NCI-H1436 treated with DMSO at 0.1 percent for 48 hours (cell line): ENCODE measurements at regions not wholly inside any gene's neighbourhood (a gene's known extent, or its start where the extent isn't known, plus 50 kb on each side); places are given as distances from the start of the nearest gene placed in this dataset.
"Not testable (repeated sequence)": the region's sequence is repeated elsewhere in the genome, so short reads cannot be mapped to it uniquely, and the experiment has no call there.

ENCODE experiments used
- DNase-seq: peaks from one replicate; lab custom pipeline; 2025; lab: John Stamatoyannopoulos, UW

DNA sequence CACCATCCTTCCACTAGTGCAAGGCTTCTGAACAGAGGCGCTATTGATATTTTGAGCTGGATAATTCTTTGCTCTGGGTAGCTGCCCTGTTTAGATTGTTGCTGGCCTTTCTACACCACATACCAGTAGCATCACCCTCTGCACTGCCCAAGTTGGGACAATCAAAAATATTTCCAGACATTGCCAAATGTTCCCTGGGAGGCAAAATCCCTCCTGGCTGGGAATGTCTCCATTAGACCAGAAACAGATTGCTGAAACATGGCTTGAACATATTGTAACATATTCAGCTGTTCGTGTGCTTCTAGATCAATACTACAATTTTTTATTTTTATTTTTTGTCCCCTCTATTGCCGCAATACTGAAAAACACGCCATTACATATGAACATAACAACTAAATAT lies 174.6 kb downstream of the ABCA8 start:
- no peak for DNase-seq

- no peak for DNase-seq
Measured at GRCh38 chr17:68778726-68779125, 176.5 kb downstream of the ABCA8 start.

- DNase-seq, result peak; percentile 29
Measured at GRCh38 chr17:68777856-68778694, 176.9 kb upstream of the FAM20A start.

- no peak for DNase-seq
Measured at GRCh38 chr17:68777243-68777855, 176.2 kb upstream of the FAM20A start.

DNA sequence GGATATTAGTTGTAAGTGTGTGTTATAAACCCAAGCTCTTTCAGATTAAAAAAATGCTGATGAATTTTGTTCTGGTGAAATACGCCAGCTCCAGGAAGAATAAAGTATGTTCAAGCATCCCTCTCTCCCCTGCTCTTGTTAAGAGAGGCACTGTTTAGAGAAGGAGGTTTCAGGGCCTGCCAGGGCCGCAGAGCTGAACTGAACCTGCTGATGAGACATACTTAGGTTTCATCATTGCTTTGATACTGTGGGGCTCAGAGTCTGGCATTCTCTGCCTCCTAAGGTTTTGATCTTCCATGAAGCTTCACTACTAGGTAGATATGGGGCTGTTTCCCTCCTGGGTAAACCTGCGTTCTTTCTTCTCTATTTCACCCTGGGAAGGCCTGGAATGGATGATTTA lies 175.3 kb upstream of the FAM20A start:
- no peak for DNase-seq

DNA sequence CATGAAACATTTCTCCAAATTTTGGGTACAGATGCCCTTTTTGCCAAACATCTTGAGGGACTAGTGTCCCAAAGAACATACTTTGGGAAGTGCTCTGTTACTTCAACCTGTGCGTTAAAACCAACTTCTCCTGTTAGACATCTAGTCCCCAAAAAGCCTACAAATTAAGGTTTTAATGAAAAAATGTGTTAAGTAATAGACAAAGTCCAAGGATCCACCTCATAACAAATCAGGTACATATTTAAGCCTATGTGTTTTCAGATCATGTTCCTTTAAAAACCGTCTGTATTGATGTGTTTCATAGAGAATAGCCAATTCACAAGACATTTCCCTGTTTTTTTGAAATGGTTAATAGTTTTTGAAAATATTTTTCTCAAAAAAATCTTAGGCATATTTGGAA lies 174.8 kb upstream of the FAM20A start:
- no peak for DNase-seq

DNA sequence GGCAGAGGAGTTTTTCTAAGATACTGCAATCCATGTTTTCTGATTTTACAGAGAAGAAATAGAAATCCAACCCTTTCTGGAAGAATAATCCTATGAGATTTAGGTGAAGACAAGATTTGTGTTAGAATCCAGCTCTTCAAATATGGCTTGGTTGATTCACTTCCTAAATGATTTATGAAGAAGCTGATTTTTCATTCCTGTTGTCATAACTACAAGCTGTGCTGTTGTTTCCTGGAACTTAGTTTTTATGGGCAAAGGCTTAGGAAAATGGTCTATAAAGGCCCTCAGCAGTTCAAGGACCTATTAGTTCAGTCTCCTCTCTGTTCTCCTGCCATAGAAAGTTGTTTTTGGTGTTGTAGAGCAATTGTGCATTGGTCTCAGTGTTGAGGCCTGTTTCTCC lies 174.2 kb upstream of the FAM20A start:
- DNase-seq, result no peak

GRCh38 chr17:68771867-68772515 lies 170.8 kb upstream of the FAM20A start:
- no peak for DNase-seq

DNA sequence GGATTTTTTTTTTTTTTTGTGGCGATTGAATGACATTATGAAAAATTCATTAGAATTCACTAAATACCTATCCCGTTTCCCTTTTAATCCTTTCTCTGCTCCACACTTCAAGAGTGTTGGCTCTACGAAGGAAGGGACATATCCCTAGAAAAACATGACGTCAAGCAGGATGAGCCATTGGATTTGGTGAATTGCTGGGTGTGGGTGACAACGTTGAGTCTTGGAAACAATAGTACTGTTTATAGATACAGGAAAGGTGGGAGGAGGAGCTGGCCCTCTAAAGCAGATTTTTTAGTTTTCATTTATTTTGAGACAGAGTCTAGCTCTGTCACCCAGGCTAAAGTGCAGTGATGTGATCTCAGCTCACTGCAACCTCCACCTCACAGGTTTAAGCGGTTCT lies 167.6 kb upstream of the FAM20A start:
- DNase-seq, result no peak

- no peak for DNase-seq
Measured at GRCh38 chr17:68766640-68767039, 165.5 kb upstream of the FAM20A start.

DNA sequence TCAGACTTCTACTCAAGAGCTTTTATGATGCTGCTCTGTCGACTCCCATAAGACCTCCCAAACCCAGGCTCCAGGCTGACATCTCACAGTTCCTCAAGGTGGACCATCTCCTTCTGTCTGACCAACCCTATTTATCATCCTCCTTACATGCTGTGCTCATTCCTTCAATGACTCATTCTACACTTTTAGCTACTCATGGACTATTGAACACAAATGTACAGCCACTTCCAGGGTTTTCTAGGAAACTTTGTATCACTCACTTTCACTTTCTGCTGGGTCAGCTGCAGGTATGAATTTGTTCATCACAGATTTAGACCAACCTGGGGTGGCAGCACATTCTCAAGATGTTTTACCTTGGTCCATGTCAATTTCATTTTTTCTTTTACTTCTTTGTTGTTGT lies 162.4 kb upstream of the FAM20A start:
- no peak for DNase-seq

DNA sequence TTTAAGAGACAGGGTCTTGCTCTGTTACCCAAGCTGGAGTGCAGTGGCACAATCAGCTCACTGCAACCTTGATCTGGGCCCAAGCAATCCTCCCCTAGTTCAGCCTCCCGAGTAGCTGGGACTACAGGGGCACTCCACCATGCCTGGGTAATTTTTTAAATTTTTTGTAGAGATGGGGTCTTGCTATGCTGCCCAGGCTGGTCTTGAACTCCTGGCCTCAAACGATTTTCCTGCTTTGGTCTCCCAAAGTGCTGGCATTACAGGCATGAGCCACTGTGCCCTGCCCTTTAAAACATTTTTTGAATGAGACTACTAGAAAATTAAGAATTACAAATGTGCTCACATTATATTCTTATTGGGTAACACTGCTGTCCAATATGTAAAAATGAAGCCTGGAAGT lies 161.7 kb upstream of the FAM20A start:
- no peak for DNase-seq

GRCh38 chr17:68760141-68760475 lies 158.9 kb upstream of the FAM20A start:
- DNase-seq, result no peak

DNA sequence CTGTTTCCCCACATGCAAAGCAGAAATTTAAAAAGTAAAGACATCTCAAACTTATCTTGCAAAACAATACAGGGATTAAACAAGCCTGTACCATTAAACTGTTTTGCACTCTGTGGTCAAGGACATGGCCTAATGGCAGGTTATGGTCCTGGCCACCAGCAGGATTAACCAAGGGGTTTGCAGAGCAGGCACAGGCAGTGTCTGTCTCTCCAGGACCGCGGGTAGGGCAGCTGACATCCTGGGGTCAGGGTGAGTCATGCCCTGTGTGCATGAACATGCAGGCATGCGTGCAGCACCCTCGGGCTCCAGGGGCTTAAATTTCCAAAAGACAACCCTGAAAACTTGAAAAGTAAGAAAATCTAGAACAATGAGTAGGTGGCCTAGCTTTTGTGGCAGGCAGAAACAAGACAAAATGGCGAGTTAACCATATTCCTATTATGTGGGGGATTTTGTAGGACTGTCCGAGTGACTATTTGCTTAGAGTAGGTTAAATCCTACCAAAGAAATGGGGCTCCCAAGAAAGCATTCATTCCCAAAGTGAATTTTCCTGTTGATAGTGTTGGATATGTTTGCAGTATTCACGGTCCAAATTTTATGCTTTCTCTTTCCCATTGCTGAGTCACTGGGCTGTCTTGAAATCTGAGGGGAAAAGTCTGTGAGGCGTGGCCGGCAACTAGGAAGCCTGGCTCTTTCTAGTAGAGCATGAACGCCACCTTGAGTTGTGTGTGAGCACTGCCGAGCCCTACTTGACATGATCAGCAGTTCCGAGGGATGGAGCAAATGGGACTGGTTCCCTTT lies 158.4 kb upstream of the FAM20A start:
- DNase-seq, result peak; percentile 72

- DNase-seq, result no peak
Measured at GRCh38 chr17:68759002-68759342, 157.8 kb upstream of the FAM20A start.

DNA sequence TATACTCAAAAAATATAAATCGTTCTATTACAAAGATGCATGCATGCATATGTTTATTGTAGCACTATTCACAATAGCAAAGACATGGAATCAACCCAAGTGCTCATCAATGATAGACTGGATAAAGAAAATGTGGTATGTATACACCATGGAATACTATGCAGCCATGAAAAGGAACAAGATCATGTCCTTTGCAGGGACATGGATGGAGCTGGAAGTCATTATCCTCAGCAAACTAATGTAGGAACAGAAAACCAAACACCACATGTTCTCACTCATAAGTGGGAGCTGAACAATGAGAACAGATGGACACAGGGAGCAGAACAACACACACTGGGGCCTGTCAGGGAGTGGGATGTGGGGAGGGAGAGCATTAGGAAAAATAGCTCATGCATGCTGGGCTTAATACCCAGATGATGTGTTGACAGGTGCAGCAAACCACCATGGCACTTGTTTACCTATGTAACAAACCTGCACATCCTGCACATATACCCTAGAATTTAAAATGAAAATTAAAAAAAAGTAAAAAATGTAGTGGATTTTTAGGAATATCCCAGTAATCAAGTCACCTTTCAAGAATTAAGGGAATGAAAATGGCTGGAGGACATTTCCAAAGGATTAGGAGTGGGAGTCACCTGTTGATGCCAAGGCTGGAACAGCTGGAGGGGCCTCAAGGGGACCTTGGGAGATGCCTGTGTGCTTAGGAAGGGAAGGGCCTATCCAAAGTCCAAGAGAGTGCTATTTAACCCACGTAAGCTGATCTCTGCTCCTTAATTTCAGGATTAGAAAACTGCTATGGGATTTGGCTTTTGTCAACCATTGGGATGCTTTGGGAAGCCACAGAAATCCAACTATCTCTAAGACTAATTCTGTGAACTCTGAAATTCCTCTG lies 156.9 kb upstream of the FAM20A start:
- not testable (repeated sequence) for DNase-seq

- no peak for DNase-seq
Measured at GRCh38 chr17:68753985-68754769, 153.0 kb upstream of the FAM20A start.

DNA sequence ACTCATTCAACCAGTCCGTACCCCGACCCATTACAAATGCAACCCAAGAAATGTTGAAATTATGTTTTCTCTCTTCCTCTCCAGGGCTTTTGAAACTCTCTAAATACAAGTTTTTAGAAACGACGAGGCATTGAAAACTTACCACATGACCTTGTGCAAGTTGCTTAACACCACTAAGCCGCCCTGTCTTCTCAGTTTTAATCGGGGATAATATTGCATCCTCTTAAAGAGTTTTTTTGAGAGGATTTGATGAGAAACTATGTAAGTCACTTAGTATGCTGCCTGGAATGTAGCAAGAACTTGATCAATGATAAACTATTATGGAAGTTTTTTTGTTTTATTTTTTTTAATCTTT lies 149.0 kb upstream of the FAM20A start:
- no peak for DNase-seq

- no peak for DNase-seq
Measured at GRCh38 chr17:68749349-68750207, 148.4 kb upstream of the FAM20A start.

- DNase-seq, result no peak
Measured at GRCh38 chr17:68748381-68748780, 147.2 kb upstream of the FAM20A start.
